Liver (tissue), 7 donors: ENCODE measurements at regions not wholly inside any gene's neighbourhood (a gene's known extent, or its start where the extent isn't known, plus 50 kb on each side); places are given as distances from the start of the nearest gene placed in this dataset.

Source experiments
- DNase-seq: peaks from one replicate; pipeline ENCODE4 v3.0.0-alpha.2; 2017; ENCODE audit warnings: low spot score
- H3K27ac ChIP-seq, 2 donors: one replicate each; pipeline ENCODE4 v1.7.0; 2013; ENCODE audit warnings: inconsistent platforms in 2 of 2, low read length in 2 of 2, control low read depth in 1 of 2, low read depth in 1 of 2, mild to moderate bottlenecking in 1 of 2
- H3K27me3 ChIP-seq, 4 donors: one replicate each; pipeline versions ENCODE4 v1.6.1 to v1.7.0; 2013; ENCODE audit warnings: low read length in 3 of 4, inconsistent platforms in 1 of 4, mild to moderate bottlenecking in 1 of 4, moderate library complexity in 1 of 4; ENCODE audit not compliant: control insufficient read depth in 4 of 4, insufficient read depth in 4 of 4
- H3K36me3 ChIP-seq, 4 donors: one replicate each; pipeline versions ENCODE4 v1.6.1 to v1.7.0; 2013; ENCODE audit warnings: low read length in 3 of 4, mild to moderate bottlenecking in 3 of 4, low read depth in 1 of 4, moderate library complexity in 1 of 4; ENCODE audit not compliant: control insufficient read depth in 4 of 4, insufficient read depth in 3 of 4
- H3K4me1 ChIP-seq, 4 donors: one replicate each; pipeline versions ENCODE4 v1.6.1 to v1.7.0; 2013; ENCODE audit warnings: low read length in 3 of 4, mild to moderate bottlenecking in 3 of 4, moderate library complexity in 1 of 4; ENCODE audit not compliant: control insufficient read depth in 4 of 4, insufficient read depth in 4 of 4
- H3K4me3 ChIP-seq, 3 donors: one replicate each; pipeline versions ENCODE4 v1.6.1 to v1.7.0; 2013; ENCODE audit warnings: low read length in 3 of 3, control low read depth in 1 of 3, low read depth in 1 of 3, mild to moderate bottlenecking in 1 of 3
- H3K9ac ChIP-seq, 2 donors: one replicate each; pipeline ENCODE4 v1.7.0; 2013; ENCODE audit warnings: low read length in 2 of 2, mild to moderate bottlenecking in 2 of 2, moderate library complexity in 2 of 2, control low read depth in 1 of 2, low read depth in 1 of 2
- H3K9me3 ChIP-seq, 4 donors: one replicate each; pipeline versions ENCODE4 v1.6.1 to v1.7.0; 2013; ENCODE audit warnings: low read length in 3 of 4; ENCODE audit not compliant: control insufficient read depth in 4 of 4
- ATF3 ChIP-seq: IDR thresholded peaks from 2 replicates; pipeline ENCODE4 v1.6.1; 2016; ENCODE audit warnings: antibody characterized with exemption
- EGR1 ChIP-seq, 2 donors: IDR thresholded peaks; 2 replicates each; pipeline ENCODE4 v1.6.1; 2016 to 2018; ENCODE audit warnings: antibody characterized with exemption in 2 of 2, low read depth in 2 of 2
- FOXA1 ChIP-seq: IDR thresholded peaks from 2 replicates; pipeline ENCODE4 v1.6.1; 2016; ENCODE audit warnings: antibody characterized with exemption
- FOXA2 ChIP-seq: IDR thresholded peaks from 2 replicates; pipeline ENCODE4 v1.6.1; 2016; ENCODE audit warnings: antibody characterized with exemption
- GABPA ChIP-seq, 2 donors: IDR thresholded peaks in 1 of 2; conservative IDR thresholded peaks in 1 of 2; 2 replicates each; pipeline ENCODE4 v1.6.1; 2016; ENCODE audit warnings: antibody characterized with exemption in 2 of 2, mild to moderate bottlenecking in 1 of 2, moderate library complexity in 1 of 2
- HNF4A ChIP-seq, 2 donors: conservative IDR thresholded peaks; 2 replicates each; pipeline ENCODE4 v1.6.1; 2016; ENCODE audit warnings: antibody characterized with exemption in 2 of 2, mild to moderate bottlenecking in 2 of 2
- HNF4G ChIP-seq: IDR thresholded peaks from 2 replicates; pipeline ENCODE4 v1.6.1; 2016; ENCODE audit warnings: antibody characterized with exemption
- JUND ChIP-seq, 2 donors: IDR thresholded peaks; 2 replicates each; pipeline ENCODE4 v1.6.1; 2016; ENCODE audit warnings: antibody characterized with exemption in 2 of 2
- MAX ChIP-seq: IDR thresholded peaks from 2 replicates; pipeline ENCODE4 v1.6.1; 2016; ENCODE audit warnings: antibody characterized with exemption
- NR2F2 ChIP-seq: IDR thresholded peaks from 2 replicates; pipeline ENCODE4 v1.6.1; 2016; ENCODE audit warnings: antibody characterized with exemption
- RAD21 ChIP-seq, 2 donors: IDR thresholded peaks; 2 replicates each; pipeline ENCODE4 v1.6.1; 2016; ENCODE audit warnings: antibody characterized with exemption in 2 of 2, mild to moderate bottlenecking in 2 of 2
- REST ChIP-seq: IDR thresholded peaks from 2 replicates; pipeline ENCODE4 v1.6.1; 2016; ENCODE audit warnings: antibody characterized with exemption, mild to moderate bottlenecking
- RXRA ChIP-seq, 2 donors: IDR thresholded peaks; 2 replicates each; pipeline ENCODE4 v1.6.1; 2017 to 2018; ENCODE audit warnings: antibody characterized with exemption in 2 of 2, mild to moderate bottlenecking in 1 of 2
- SP1 ChIP-seq: IDR thresholded peaks from 2 replicates; pipeline ENCODE4 v1.6.1; 2018; ENCODE audit warnings: antibody characterized with exemption, mild to moderate bottlenecking
- TAF1 ChIP-seq: conservative IDR thresholded peaks from 2 replicates; pipeline ENCODE4 v1.6.1; 2016; ENCODE audit warnings: antibody characterized with exemption, mild to moderate bottlenecking
- YY1 ChIP-seq: IDR thresholded peaks from 2 replicates; pipeline ENCODE4 v1.6.1; 2016; ENCODE audit warnings: antibody characterized with exemption, mild to moderate bottlenecking
- WGBS: extraction: QIAGEN DNeasy Blood & Tissue Kit; methylation state at CpG from one replicate; pipeline ENCODE4 v1.1.7; 2013; 5-methylcytosine and 5-hydroxymethylcytosine counted together
- TF ChIP-seq, protein P1 (sequence below): IDR thresholded peaks from 2 replicates; pipeline ENCODE4 v1.6.1; 2016; ENCODE audit warnings: antibody characterized with exemption
- donor health status: healthy.
- donor health status: healthy.
- donor health status: healthy.
- donor health status: healthy.

GRCh38 chr16:51900221-51900780 lies 646.6 kb downstream of the TOX3 start:
- Histone ChIP-seq H3K9me3 (peaks cover 0 to 4% (median 2%) of the 10 kb centered on the region in 4 donors), H3K4me3 (no peak overlapping the region), H3K27ac (no peak overlapping the region), H3K36me3 (no peaks in the 10 kb centered on the region), H3K27me3 (no peaks in the 10 kb centered on the region), H3K9ac (no peak overlapping the region), H3K4me1 (no peaks in the 10 kb centered on the region)
- WGBS, result 84% methylated on average over 3 of the region's 3 CpGs
- DNase-seq, result no peak
- TF ChIP-seq SP1 (no peak), JUND (IDR thresholded peaks at IDR 0.05) (no peak), HNF4G (no peak), RAD21 (IDR thresholded peaks at IDR 0.05) (no peak), GABPA (IDR thresholded peaks at IDR 0.05 in 1 of 2, conservative IDR thresholded peaks at IDR 0.05 in 1 of 2) (no peak), NR2F2 (no peak), MAX (no peak), FOXA1 (no peak), TAF1 (no peak), ATF3 (no peak), YY1 (no peak)
- TF ChIP-seq, protein P1, sequence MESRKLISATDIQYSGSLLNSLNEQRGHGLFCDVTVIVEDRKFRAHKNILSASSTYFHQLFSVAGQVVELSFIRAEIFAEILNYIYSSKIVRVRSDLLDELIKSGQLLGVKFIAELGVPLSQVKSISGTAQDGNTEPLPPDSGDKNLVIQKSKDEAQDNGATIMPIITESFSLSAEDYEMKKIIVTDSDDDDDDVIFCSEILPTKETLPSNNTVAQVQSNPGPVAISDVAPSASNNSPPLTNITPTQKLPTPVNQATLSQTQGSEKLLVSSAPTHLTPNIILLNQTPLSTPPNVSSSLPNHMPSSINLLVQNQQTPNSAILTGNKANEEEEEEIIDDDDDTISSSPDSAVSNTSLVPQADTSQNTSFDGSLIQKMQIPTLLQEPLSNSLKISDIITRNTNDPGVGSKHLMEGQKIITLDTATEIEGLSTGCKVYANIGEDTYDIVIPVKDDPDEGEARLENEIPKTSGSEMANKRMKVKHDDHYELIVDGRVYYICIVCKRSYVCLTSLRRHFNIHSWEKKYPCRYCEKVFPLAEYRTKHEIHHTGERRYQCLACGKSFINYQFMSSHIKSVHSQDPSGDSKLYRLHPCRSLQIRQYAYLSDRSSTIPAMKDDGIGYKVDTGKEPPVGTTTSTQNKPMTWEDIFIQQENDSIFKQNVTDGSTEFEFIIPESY, result no peak

DNA sequence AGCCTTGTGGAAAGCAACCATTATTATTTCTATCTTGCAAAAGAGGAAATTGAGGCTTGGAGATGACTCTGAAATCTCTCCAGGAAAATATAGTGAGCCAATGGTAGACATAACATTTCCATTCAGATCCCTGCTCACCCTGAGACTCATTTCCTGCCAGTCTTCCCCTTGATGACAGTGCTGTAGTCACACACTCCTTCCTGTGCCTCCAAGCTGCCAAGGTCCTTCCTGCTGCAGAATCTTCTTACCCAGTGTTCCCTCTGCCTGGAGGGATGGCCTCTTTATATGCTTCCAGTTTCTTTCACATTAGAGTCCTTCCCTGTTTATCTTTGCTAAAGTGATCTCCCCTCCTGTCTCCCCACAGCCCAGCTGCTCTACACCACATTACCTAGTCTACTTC lies 648.1 kb downstream of the TOX3 start:
- Histone ChIP-seq H3K4me3 (no peak overlapping the region), H3K27me3 (no peaks in the 10 kb centered on the region), H3K36me3 (no peaks in the 10 kb centered on the region), H3K9me3 (peaks cover 0 to 4% (median 2%) of the 10 kb centered on the region in 4 donors), H3K27ac (no peak overlapping the region), H3K4me1 (no peaks in the 10 kb centered on the region), H3K9ac (no peak overlapping the region)
- TF ChIP-seq MAX, result no peak
- TF ChIP-seq REST, result no peak
- TF ChIP-seq RAD21 (IDR thresholded peaks at IDR 0.05), result no peak
- TF ChIP-seq ATF3, result no peak
- no peak for TF ChIP-seq FOXA2
- TF ChIP-seq HNF4G, result no peak
- no peak for TF ChIP-seq GABPA (IDR thresholded peaks at IDR 0.05 in 1 of 2, conservative IDR thresholded peaks at IDR 0.05 in 1 of 2)
- TF ChIP-seq HNF4A (conservative IDR thresholded peaks at IDR 0.05), result no peak
- TF ChIP-seq RXRA (IDR thresholded peaks at IDR 0.05), result no peak
- TF ChIP-seq JUND (IDR thresholded peaks at IDR 0.05), result no peak
- no peak for TF ChIP-seq EGR1 (IDR thresholded peaks at IDR 0.05; ENCODE audit: low read depth in 2 of 2)
- no peak for DNase-seq
